Right lung (tissue), 2 donors: ENCODE measurements at regions not wholly inside any gene's neighbourhood (a gene's known extent, or its start where the extent isn't known, plus 50 kb on each side); places are given as distances from the start of the nearest gene placed in this dataset.
"Not testable (repeated sequence)": the region's sequence is repeated elsewhere in the genome, so short reads cannot be mapped to it uniquely, and the experiment has no call there.

ENCODE experiments used
- DNase-seq, 2 donors: peaks; one replicate each; pipeline ENCODE4 v3.0.0-alpha.2; 2013

DNA sequence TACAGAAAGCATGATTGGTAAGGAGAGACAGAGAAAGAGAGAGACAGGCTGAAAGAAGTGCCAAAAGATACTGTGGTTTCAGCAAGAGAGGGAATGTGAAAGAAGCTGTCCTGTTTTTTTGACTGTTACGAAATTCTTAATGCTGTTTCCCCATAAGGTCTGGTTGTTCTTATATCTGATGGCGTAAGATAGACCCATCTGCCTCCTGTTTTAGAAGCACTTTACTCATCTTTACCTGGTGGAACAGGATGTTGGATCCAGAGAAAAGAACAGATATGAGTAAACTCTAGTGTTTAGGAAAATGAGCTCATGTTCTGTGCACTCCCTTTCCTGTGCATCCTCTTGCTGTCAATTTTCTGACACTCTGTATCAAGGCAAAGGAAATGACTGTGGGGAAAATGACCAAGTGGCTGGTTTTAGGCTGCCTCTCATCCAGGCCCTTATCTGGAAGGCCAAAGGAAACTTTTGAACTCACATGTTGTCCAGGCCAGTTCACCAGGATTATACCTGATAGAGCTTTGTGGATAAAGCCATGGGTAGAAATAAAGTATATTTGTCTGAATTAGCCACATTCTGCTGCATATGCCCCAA, 311.7 kb upstream of the HTR2C start:
- no peak for DNase-seq

DNA sequence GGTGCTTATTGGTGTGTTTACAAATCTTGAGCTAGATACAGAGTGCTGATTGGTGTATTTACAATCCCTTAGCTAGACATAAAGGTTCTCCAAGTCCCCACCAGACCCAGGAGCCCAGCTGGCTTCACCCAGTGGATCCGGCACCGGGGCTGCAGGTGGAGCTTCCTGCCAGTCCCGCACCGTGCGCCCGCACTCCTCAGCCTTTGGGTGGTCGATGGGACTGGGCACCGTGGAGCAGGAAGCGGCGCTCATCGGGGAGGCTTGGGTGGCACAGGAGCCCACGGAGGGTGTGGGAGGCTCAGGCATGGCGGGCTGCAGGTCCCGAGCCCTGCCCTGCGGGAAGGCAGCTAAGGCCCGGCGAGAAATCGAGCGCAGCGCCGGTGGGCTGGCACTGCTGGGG, 313.5 kb upstream of the HTR2C start:
- DNase-seq: not testable (repeated sequence)

DNA sequence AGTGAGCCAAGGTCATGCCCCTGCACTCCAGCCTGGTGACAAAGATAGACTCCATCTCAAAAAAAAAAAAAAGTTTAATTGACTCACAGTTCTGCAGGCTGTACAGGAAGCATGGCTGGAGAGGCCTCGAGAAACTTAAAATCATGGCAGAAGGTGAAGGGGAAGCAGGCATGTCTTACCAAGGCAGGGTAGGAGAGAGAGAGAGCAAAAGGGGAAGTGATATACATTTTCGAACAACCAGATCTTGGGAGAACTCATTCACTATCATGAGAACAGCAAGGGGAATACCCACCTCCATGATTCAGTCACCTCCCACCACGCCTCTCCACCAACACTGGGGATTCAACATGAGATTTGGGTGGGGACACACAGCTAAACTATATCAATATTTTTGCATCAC, 315.2 kb upstream of the HTR2C start:
- no peak for DNase-seq

DNA sequence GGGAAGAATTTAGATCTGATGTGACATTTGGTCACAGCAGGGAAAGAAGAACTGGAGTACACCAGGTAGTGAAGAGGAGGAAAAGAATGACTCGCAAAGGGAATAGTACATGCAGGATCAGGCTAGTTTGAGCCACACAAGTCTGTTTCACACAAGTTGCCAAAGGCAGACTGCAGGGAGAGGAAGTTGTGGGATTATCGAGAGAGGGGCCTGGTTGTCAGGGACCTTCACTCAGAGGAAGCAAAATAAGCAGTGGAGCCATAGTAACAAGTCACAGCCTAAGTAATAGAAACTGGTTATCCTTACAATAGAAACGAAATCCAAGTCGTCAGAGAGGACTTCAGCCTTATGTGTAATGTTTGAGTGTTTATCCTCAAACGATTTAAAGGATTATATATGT, 316.7 kb upstream of the HTR2C start:
- no peak for DNase-seq

DNA sequence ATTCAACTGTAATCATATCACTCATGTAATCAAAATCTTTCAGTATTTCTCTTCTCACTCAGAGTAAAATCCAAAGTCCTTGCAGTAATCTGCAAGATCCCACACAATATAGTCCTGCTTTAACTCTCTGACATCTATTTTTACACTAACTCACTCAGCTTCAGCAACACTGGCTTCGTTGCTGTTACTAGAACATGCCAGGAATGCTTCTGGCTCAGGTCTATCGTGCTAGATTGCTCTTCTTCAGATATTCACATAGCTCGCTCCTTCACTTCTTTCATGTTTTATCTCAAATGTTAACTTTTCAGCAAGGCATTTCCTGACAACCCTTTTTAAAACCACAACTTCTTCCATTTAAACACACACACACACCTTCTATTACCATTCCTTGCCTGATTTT, 331.7 kb upstream of the HTR2C start:
- DNase-seq: no peak

DNA sequence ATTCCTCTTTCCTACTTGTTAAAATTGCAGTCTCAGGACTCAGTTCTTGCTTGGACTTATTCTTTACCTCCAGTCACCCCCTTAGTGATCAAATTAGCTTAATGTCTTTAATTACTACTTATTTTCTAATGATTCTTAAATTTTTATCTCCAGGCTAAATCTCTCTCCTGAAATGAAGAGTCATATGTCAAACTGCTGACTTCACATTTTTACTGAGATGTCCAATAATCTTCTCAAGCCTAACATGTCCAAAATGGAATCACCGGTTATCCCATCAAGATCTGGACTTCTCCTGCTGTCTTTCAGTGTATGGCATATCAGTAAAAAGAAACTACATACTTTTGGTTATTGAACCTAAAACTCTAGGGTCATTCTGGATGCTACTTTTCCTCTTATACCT, 332.3 kb upstream of the HTR2C start:
- DNase-seq: no peak

DNA sequence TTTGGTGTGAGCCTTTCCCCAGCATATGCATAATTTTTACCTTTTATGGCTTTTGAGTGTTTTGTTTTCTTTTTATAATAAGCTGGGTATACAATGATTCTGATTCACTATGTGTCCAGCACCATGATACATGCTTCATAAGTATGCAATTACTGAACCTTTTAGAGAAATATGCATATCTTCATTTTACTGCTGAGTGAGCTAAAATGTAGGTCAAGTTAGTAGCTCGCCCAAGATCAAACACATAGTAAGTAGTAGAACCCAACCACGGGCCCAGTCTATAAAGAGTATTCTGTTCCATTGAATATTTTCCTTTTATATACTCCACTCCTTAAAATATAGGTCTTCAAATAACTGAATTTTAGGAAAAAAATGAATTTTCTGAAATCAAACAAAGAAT, 362.4 kb upstream of the HTR2C start:
- no peak for DNase-seq

DNA sequence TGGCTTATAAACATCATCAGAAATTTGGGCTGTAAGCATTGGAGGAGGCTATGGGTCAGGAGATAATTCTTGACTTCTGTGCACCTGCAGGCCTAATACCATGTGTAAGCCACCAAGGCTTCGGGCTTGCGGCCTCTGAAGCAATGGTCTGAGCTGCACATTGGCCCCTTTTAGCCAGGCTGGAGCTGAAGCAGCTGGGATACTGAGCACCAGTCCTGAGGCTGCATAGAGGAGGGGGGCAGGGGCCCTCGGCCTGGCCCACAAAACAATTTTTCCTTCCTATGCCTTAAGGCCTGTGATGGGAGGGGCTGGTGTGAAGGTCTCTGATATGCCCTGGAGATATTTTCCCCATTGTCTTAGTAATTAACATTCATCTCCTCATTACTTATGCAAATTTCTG, 373.0 kb upstream of the HTR2C start:
- no peak for DNase-seq

DNA sequence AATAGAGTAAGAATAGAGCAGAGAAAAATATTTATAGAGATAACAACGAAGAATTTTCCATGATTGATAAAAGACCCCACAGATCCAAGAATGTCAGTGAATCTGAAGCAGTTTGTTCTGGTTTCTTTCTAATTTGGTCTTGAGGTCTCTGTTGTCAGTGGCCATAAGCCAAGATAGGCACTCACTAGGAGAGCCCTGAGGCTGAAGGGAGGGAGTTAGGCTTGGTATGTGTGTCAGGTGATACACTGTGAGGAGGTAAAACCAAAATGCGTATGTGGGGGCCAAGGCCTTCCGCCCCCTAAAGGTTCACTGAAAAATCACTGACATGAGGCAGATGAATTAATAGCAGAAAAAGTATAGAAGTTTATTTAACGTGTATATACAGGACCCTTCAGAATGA, 382.3 kb upstream of the HTR2C start:
- DNase-seq: no peak

DNA sequence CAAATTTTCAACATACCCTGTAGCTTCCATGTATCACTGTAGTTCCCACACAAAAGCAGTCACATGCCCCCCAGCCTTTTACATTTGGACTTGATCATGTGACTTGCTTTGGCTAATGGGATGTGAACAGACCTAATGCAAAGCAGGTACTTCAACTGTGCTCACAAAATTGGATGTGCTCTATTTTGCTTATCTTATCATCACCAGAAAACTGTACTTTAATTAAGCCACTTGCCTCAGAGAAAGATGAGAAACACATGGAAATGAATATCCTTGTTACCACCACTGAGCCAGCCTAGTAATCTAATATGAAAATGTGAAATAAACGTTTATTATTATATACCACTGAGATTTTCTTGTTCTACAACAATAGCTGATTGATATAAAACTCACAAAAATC, 402.7 kb upstream of the HTR2C start:
- no peak for DNase-seq

DNA sequence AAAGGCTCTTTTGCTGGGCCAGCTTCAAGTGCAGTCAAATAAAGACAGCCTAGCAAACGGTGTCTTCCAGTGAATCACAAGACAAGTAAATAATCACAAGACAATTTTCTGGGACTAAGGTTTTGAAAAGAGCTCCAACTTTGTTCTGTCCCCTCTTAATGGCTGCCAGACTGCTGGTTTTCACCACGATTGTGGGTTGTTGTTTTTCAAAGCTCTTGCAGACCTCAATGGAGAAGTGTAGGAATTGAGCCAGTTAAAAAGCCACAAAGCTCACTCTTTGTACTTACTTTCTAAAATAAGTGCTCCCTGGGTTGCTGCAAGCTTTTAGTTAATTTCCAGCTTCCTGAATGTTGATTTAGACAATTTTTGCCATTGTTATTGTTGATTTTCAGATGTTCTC, 405.8 kb upstream of the HTR2C start:
- DNase-seq: no peak

DNA sequence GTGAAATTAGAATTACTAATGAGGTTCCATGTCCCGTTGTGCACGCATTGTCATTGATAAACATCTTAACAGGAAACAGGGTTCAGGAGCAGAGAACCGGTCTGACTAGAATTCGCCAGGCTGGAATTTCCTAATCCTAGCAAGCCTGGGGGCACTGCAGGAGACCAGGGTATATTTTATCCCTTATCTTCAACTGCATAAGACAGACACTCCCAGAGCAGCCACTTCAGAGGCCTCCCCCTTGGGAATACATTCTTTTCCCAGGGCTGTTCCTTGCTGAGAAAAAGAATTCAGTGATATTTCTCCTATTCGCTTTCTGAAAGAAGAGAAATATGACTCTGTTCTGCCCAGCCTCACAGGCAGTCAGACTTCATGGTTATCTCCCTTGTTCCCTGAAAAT, 416.6 kb upstream of the HTR2C start:
- DNase-seq: not testable (repeated sequence)

DNA sequence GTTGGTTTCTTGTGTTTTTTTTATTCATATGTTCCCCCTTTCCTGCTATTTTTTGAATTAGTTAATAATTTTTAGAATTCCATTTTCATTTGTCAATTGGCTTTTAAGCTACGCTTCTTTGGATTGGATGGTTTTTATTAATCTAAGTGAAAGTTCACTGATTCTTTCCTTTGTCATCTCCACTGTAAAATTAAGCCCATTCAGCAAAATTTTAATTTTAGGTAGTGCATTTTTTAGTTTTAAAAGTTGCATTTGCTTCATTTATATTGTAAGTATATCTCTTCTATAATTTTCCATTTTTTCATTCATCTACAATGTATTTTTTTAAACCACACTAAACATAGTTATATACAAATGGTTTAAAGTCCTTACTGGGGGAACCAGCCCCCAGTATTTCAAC, 417.3 kb upstream of the HTR2C start:
- no peak for DNase-seq

DNA sequence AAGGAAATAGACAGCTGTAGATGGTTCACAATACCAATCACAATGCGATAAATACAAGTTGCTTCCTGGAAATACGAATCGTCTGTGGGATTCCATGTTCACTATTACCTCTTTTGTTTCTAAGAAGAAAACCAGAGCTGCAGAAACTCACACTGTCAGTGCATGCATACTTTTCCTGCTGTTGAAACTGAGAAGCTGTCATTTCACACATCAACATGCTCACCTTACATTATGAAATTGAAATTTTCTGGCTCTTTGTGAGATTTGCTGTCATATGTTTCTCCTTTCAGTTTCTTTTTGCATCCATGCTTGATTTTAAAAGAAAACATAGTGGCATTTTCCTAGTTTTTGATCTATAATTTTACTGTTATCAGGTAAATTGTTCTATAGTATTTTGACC, 418.3 kb upstream of the HTR2C start:
- no peak for DNase-seq

DNA sequence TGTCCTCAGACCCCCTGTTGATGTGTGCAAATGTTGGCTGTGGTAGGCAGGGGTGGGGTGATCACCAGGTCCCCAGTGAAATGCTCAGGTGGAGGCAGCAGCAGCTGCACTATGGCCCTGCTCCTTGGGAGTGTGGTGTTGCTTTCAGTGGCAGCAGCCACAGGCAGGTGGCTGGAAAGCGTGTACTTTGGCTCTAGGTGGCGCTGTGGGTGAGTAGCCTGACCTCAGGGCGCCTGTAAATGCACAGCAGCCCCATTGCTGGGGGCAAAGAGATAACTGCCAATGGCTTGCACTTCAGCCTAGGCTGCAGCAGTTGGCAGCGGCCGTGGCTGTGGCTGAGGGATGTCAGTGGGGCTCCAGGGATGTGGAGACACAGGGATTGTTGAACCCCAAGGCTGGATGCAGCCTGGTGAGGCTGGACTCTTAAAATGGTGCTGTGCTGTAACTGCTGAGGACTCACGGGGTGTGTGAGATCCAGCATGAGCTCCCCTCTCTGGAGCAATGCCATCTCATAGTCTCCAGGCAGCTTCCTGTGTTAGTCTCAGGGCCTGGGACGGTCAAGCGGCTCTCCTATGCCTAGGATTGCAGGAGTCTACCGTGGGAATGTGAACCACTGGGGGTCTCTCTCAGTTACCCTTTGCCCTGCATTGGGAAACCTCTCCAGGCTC, 421.7 kb upstream of the HTR2C start:
- DNase-seq: no peak

DNA sequence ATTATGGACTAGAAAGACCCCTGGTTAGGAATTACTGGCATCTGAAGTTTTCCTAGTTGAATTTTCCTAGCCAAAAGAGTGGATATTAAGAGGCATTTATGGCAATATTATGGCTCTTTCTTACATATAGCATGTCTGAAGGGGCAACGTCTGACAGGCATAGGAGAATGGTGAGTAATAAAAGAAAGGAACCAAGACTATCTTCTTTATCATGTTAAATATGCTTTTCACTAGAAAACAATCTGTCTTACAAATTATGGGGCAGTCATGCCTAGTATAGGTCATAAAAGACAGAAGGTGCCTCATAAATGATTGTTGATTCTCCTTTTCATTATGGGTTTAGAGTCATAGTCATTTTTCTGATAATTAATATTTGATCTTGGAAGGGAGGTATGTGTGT, 431.1 kb upstream of the HTR2C start:
- DNase-seq: no peak

DNA sequence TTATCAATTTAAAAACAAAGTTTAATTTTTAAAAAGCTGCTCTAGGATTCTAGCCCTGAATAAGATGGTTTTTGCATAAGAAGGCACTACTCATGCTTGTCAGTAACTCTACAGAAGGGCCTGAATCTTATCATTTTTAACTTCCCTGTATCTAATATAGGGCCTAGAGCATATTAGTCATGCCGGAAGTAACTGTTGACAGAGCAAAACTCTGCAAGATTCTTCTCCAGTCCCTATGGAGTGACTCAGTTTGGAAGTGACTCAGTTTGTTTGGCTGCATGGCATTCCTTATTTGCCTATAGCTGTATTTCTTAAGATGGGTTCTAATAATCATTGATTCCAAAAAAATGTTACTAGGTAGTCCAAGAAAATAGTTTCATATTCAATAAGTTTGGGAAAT, 431.8 kb upstream of the HTR2C start:
- DNase-seq: no peak

DNA sequence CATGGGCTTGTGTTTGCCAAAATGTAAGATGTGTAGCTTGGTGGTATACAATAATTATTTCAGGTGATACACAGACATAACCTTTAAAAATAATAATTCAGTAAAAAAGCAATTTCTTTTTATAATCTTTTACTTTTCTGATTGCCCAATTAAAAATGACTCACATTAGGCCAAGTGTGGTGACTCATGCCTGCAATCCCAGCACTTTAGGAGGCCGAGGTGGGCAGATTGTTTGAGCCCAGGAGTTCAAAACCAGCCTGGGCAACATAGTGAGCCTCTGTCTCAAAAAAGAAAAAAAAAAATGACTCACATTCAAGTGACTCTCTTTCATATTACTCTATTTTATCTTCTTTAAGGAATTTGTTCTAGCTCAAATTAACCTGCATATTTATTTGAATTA, 449.4 kb upstream of the HTR2C start:
- DNase-seq: no peak

DNA sequence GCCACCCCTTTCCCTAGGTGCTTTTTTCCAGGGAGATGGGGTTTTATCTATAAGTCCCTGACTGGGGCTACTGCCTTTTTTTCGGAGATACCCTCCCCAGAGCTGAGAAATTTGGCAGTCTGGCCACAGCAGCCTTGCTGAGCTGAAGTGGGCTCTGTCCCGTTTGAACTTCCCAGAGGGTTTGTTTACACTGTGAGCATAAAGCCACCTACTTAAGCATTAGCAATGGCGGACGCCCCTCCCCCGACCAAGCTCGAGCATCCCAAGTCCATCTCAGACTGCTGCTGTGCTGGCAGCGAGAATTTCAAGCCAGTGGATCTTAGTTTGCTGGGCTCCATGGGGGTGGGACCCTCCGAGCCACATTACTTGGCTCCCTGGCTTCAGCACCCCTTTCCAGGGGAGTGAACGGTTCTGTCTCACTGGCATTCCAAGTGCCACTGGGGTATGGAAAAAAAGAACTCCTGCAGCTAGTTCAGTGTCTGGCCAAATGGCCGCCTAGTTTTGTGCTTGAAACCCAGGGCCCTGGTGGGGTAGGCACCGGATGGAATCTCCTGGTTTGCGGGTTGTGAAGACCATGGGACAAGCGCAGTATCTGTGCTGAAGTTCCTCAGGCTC, 456.4 kb upstream of the HTR2C start:
- no peak for DNase-seq

DNA sequence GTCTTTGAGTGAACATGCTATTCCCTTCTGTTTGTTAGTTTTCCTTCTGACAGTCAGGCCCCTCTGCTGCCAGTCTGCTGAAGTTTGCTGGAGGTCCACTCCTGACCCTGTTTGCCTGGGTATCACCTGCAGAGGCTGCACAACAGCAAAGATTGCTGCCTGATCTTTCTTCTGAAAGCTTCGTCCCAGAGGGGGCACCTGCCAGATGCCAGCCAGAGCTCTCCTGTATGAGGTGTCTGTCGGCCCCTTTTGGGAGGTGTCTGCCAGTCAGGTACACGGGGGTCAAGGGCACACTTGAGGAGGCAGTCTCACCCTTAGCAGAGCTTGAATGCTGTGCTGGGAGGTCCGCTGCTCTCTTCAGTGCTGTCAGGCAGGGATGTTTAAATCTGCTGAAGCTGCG, 456.9 kb upstream of the HTR2C start:
- DNase-seq: no peak

DNA sequence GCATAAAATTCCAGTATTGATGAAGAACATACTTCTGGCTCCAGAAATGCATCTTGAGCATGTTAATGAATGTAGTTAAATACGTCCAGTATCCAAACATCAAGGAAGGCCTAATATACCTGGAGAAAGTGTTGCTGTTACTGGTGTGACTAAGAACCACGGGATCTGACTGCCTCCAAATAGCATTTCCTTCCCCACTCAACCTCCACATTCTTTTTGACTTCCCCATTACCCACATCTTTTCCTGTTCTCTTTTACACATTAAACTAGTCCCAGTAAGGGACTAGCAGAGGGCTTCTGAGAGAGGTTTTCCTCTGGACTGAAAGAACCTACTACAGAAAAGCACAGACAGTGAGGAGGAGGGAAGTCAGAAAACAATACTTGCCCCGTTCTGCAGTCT, 482.8 kb upstream of the HTR2C start:
- no peak for DNase-seq

DNA sequence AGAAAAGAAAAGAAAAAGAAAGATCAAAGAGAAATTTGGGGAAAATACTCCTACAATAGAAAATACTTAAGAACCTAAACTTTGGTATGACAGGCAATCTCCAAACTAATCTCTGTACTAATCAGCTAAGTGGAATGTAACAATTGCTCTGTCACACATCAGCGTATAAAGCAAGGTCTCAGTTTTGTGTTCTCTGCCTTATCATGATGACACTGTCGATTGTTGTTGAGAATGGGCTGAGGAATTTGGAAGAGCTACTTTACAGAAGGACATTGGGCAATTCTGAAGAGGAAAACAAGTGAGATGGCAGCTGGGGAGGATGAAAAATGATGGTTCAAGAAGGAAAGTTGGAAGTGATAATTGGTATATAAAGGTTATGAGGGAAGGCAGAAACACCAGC, 486.0 kb upstream of the HTR2C start:
- no peak for DNase-seq

DNA sequence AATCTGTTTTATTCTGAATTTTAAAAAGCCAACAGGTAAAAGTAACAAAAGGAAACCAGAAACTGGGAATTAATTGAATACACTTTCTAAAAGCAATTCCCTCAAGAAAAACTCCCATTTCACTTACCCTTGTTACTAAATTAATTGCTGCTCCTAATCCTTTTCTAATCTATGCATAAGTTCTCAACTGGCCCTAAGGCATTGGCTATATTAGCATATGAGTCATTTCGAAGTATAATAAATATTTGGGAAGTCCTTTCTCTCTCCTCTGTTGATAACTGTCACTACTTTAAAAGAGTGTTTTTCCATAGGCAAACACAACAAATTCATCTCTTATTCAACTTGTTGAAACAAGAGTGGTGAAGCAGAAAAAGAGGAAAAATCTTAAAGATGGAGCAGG, 486.5 kb upstream of the HTR2C start:
- DNase-seq: no peak

DNA sequence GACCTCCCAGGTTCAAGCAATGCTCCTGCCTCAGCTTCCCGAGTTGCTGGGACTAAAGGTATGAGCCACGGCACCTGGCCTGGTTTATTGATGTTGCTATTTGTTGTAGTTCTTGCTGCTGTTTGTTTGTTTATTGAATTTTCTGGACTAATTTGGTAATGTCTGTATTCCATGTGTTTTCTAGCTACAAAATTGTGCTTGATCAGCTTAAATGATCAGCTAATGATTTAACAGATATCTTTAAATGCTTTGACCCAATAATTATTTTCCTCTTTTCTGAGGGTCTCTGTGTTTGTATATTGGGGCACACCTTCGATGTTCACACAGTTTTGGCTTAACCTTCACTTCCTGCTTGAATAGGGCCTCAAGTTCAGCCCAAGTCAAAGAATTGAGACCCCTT, 488.1 kb upstream of the HTR2C start:
- DNase-seq: no peak
